Left ventricle myocardium inferior (tissue), 1 donor: ENCODE measurements at regions not wholly inside any gene's neighbourhood (a gene's known extent, or its start where the extent isn't known, plus 50 kb on each side); places are given as distances from the start of the nearest gene placed in this dataset.

Experiments
- DNase-seq: peaks from one replicate; pipeline ENCODE4 v3.0.0-alpha.2; 2020
- H3K27ac ChIP-seq: fragments of 200-600 bp; replicated peaks from 2 replicates; pipeline ENCODE4 v1.8.0; 2021
- H3K27me3 ChIP-seq: fragments of 200-600 bp; 2 replicates; pipeline ENCODE4 v1.8.0; 2021; ENCODE audit warnings: low read depth
- H3K36me3 ChIP-seq: fragments of 200-600 bp; 2 replicates; pipeline ENCODE4 v1.8.0; 2021
- H3K4me1 ChIP-seq: fragments of 200-600 bp; 2 replicates; pipeline ENCODE4 v1.8.0; 2021
- H3K4me3 ChIP-seq: fragments of 200-600 bp; 2 replicates; pipeline ENCODE4 v1.8.0; 2021; ENCODE audit warnings: mild to moderate bottlenecking, moderate library complexity
- H3K9me3 ChIP-seq: fragments of 200-600 bp; replicated peaks from 2 replicates; pipeline ENCODE4 v1.8.0; 2021
- CTCF ChIP-seq: fragments of 200-600 bp; IDR thresholded peaks from 2 replicates; pipeline ENCODE4 v1.8.0; 2021; ENCODE audit warnings: antibody characterized with exemption, mild to moderate bottlenecking, borderline replicate concordance
- intact Hi-C: fragments of 100-400 bp; cut with micrococcal nuclease; formaldehyde crosslinking; loops from one replicate; pipeline ENCODE4 v1.11.0; 2022
- donor health status: DM: no; HTN: yes; CAD: no; lungs with severe emphysema.

GRCh38 chr2:18167871-18168270, 289.4 kb downstream of the KCNS3 start:
- H3K4me1 ChIP-seq = no peaks in the 10 kb centered on the region
- no peaks in the 10 kb centered on the region for H3K9me3 ChIP-seq
- H3K27me3 ChIP-seq = peaks cover 8% of the 10 kb centered on the region
- DNase-seq = no peak
- no peak overlapping the region for H3K4me3 ChIP-seq
- intact Hi-C loops = no loop called here
- TF ChIP-seq CTCF = no peak
- no peak overlapping the region for H3K27ac ChIP-seq
- H3K36me3 ChIP-seq = no peaks in the 10 kb centered on the region

GRCh38 chr2:18161681-18162080, 283.2 kb downstream of the KCNS3 start:
- Histone ChIP-seq H3K4me1 (peaks cover 12% of the 10 kb centered on the region), H3K36me3 (no peaks in the 10 kb centered on the region), H3K27ac (no peak overlapping the region), H3K4me3 (no peak overlapping the region), H3K27me3 (no peaks in the 10 kb centered on the region), H3K9me3 (no peaks in the 10 kb centered on the region)
- DNase-seq = no peak
- no peak for TF ChIP-seq CTCF
- intact Hi-C loops = no loop called here

- no peak for DNase-seq
- H3K27ac ChIP-seq = peak overlapping the region; percentile 17
- no peak for TF ChIP-seq CTCF
- no peaks in the 10 kb centered on the region for H3K9me3 ChIP-seq
- peaks cover 12% of the 10 kb centered on the region for H3K4me1 ChIP-seq
- H3K36me3 ChIP-seq = no peaks in the 10 kb centered on the region
- intact Hi-C loops = no loop called here
- H3K4me3 ChIP-seq = no peak overlapping the region
- H3K27me3 ChIP-seq = no peaks in the 10 kb centered on the region
Observed at GRCh38 chr2:18159896-18160295, 281.4 kb downstream of the KCNS3 start.

- TF ChIP-seq CTCF = no peak
- intact Hi-C loops = no loop called here
- Histone ChIP-seq H3K27me3 (no peaks in the 10 kb centered on the region), H3K4me3 (no peak overlapping the region), H3K36me3 (no peaks in the 10 kb centered on the region), H3K4me1 (peaks cover 12% of the 10 kb centered on the region), H3K27ac (no peak overlapping the region), H3K9me3 (no peaks in the 10 kb centered on the region)
- DNase-seq = no peak
Observed at GRCh38 chr2:18156421-18156820, 278.0 kb downstream of the KCNS3 start.

- no peak for DNase-seq
- no peak overlapping the region for H3K4me3 ChIP-seq
- intact Hi-C loops = no loop called here
Observed at GRCh38 chr2:18156002-18156401, 277.5 kb downstream of the KCNS3 start.

More at GRCh38 chr2:18156002-18156401, 277.5 kb downstream of the KCNS3 start:
- H3K36me3 ChIP-seq = no peaks in the 10 kb centered on the region
- H3K4me1 ChIP-seq = peaks cover 10% of the 10 kb centered on the region
- no peak overlapping the region for H3K27ac ChIP-seq
- H3K9me3 ChIP-seq = no peaks in the 10 kb centered on the region
- no peaks in the 10 kb centered on the region for H3K27me3 ChIP-seq
- TF ChIP-seq CTCF = no peak
